ENCODE measurements at regions not wholly inside any gene's neighbourhood (a gene's known extent, or its start where the extent isn't known, plus 50 kb on each side); places are given as distances from the start of the nearest gene placed in this dataset.

DNA sequence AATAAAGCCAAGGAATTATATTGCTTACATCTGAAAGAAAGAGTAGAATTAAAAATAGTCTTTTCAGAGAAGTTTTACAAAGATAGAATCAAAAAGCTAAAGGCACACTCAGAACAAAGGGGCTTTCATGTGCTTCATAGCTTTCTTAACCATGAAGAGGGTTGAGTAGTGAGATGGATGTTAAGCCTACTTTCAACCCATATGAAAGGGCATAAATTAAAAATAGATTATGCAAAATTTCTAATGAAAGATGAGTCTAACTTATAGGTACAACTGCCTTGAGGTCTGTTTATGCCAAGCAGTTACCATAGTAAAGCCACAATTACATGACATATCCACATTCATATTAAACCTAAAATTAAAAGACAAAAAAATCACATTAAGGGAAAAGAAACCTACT, 223.3 kb upstream of the ARHGEF26 start:
- TF ChIP-seq, protein P1, sequence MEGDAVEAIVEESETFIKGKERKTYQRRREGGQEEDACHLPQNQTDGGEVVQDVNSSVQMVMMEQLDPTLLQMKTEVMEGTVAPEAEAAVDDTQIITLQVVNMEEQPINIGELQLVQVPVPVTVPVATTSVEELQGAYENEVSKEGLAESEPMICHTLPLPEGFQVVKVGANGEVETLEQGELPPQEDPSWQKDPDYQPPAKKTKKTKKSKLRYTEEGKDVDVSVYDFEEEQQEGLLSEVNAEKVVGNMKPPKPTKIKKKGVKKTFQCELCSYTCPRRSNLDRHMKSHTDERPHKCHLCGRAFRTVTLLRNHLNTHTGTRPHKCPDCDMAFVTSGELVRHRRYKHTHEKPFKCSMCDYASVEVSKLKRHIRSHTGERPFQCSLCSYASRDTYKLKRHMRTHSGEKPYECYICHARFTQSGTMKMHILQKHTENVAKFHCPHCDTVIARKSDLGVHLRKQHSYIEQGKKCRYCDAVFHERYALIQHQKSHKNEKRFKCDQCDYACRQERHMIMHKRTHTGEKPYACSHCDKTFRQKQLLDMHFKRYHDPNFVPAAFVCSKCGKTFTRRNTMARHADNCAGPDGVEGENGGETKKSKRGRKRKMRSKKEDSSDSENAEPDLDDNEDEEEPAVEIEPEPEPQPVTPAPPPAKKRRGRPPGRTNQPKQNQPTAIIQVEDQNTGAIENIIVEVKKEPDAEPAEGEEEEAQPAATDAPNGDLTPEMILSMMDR (IDR thresholded peaks at IDR 0.05) = no peak
- no peak for TF ChIP-seq POLR2A (IDR thresholded peaks at IDR 0.05)

Data from testis (tissue), 2 donors.